ENCODE measurements at regions not wholly inside any gene's neighbourhood (a gene's known extent, or its start where the extent isn't known, plus 50 kb on each side); places are given as distances from the start of the nearest gene placed in this dataset.

- H3K4me3 ChIP-seq (ENCODE audit: low read depth in 1 of 2, low read length in 2 of 2): no peak overlapping the region
- H3K27ac ChIP-seq (ENCODE audit: low read depth, low read length): no peak overlapping the region
- H3K36me3 ChIP-seq (ENCODE audit: control insufficient read depth in 1 of 2, insufficient read depth in 2 of 2, low read length in 2 of 2): no peaks in the 10 kb centered on the region
- H3K27me3 ChIP-seq (ENCODE audit: control insufficient read depth in 1 of 2, insufficient read depth in 2 of 2, low read length in 2 of 2): no peaks in the 10 kb centered on the region
- H3K9me3 ChIP-seq (ENCODE audit: control insufficient read depth in 1 of 2, low read length in 2 of 2): no peaks in the 10 kb centered on the region
- H3K4me1 ChIP-seq (ENCODE audit: control insufficient read depth in 1 of 2, insufficient read depth in 2 of 2, low read length in 2 of 2): peaks cover 6 to 9% of the 10 kb centered on the region in 2 donors
- H3K9ac ChIP-seq (ENCODE audit: low read depth in 1 of 2, low read length in 2 of 2): no peak overlapping the region
Observed at GRCh38 chr18:78687736-78688135, 291.9 kb upstream of the SALL3 start.

- no peak overlapping the region for H3K9ac ChIP-seq (ENCODE audit: low read depth in 1 of 2, low read length in 2 of 2)
- no peak overlapping the region for H3K4me3 ChIP-seq (ENCODE audit: low read depth in 1 of 2, low read length in 2 of 2)
Observed at GRCh38 chr18:78688249-78688648, 291.4 kb upstream of the SALL3 start.

GRCh38 chr18:78688916-78689315 is 290.7 kb upstream of the SALL3 start:
- Histone ChIP-seq H3K27ac (ENCODE audit: low read depth, low read length) (no peak overlapping the region), H3K4me1 (ENCODE audit: control insufficient read depth in 1 of 2, insufficient read depth in 2 of 2, low read length in 2 of 2) (peaks cover 6 to 9% of the 10 kb centered on the region in 2 donors), H3K36me3 (ENCODE audit: control insufficient read depth in 1 of 2, insufficient read depth in 2 of 2, low read length in 2 of 2) (no peaks in the 10 kb centered on the region), H3K4me3 (ENCODE audit: low read depth in 1 of 2, low read length in 2 of 2) (no peak overlapping the region), H3K27me3 (ENCODE audit: control insufficient read depth in 1 of 2, insufficient read depth in 2 of 2, low read length in 2 of 2) (no peaks in the 10 kb centered on the region), H3K9me3 (ENCODE audit: control insufficient read depth in 1 of 2, low read length in 2 of 2) (no peaks in the 10 kb centered on the region), H3K9ac (ENCODE audit: low read depth in 1 of 2, low read length in 2 of 2) (no peak overlapping the region)

More at GRCh38 chr18:78688249-78688648, 291.4 kb upstream of the SALL3 start:
- peaks cover 6 to 9% of the 10 kb centered on the region in 2 donors for H3K4me1 ChIP-seq (ENCODE audit: control insufficient read depth in 1 of 2, insufficient read depth in 2 of 2, low read length in 2 of 2)
- H3K9me3 ChIP-seq (ENCODE audit: control insufficient read depth in 1 of 2, low read length in 2 of 2): no peaks in the 10 kb centered on the region
- no peaks in the 10 kb centered on the region for H3K36me3 ChIP-seq (ENCODE audit: control insufficient read depth in 1 of 2, insufficient read depth in 2 of 2, low read length in 2 of 2)
- no peaks in the 10 kb centered on the region for H3K27me3 ChIP-seq (ENCODE audit: control insufficient read depth in 1 of 2, insufficient read depth in 2 of 2, low read length in 2 of 2)
- H3K27ac ChIP-seq (ENCODE audit: low read depth, low read length): no peak overlapping the region

- Histone ChIP-seq H3K9me3 (ENCODE audit: control insufficient read depth in 1 of 2, low read length in 2 of 2) (no peaks in the 10 kb centered on the region), H3K9ac (ENCODE audit: low read depth in 1 of 2, low read length in 2 of 2) (no peak overlapping the region), H3K4me1 (ENCODE audit: control insufficient read depth in 1 of 2, insufficient read depth in 2 of 2, low read length in 2 of 2) (peaks cover 6 to 9% of the 10 kb centered on the region in 2 donors), H3K36me3 (ENCODE audit: control insufficient read depth in 1 of 2, insufficient read depth in 2 of 2, low read length in 2 of 2) (no peaks in the 10 kb centered on the region), H3K4me3 (ENCODE audit: low read depth in 1 of 2, low read length in 2 of 2) (no peak overlapping the region), H3K27me3 (ENCODE audit: control insufficient read depth in 1 of 2, insufficient read depth in 2 of 2, low read length in 2 of 2) (no peaks in the 10 kb centered on the region), H3K27ac (ENCODE audit: low read depth, low read length) (no peak overlapping the region)
Observed at GRCh38 chr18:78689606-78690005, 290.0 kb upstream of the SALL3 start.

- H3K36me3 ChIP-seq (ENCODE audit: control insufficient read depth in 1 of 2, insufficient read depth in 2 of 2, low read length in 2 of 2): no peaks in the 10 kb centered on the region
- H3K27me3 ChIP-seq (ENCODE audit: control insufficient read depth in 1 of 2, insufficient read depth in 2 of 2, low read length in 2 of 2): no peaks in the 10 kb centered on the region
- no peaks in the 10 kb centered on the region for H3K9me3 ChIP-seq (ENCODE audit: control insufficient read depth in 1 of 2, low read length in 2 of 2)
- H3K4me1 ChIP-seq (ENCODE audit: control insufficient read depth in 1 of 2, insufficient read depth in 2 of 2, low read length in 2 of 2): peaks cover 6 to 9% of the 10 kb centered on the region in 2 donors
- no peak overlapping the region for H3K4me3 ChIP-seq (ENCODE audit: low read depth in 1 of 2, low read length in 2 of 2)
- no peak overlapping the region for H3K27ac ChIP-seq (ENCODE audit: low read depth, low read length)
- no peak overlapping the region for H3K9ac ChIP-seq (ENCODE audit: low read depth in 1 of 2, low read length in 2 of 2)
Observed at GRCh38 chr18:78692105-78692504, 287.5 kb upstream of the SALL3 start.

GRCh38 chr18:78693429-78693828 is 286.2 kb upstream of the SALL3 start:
- peaks cover 6 to 9% of the 10 kb centered on the region in 2 donors for H3K4me1 ChIP-seq (ENCODE audit: control insufficient read depth in 1 of 2, insufficient read depth in 2 of 2, low read length in 2 of 2)
- no peak overlapping the region for H3K9ac ChIP-seq (ENCODE audit: low read depth in 1 of 2, low read length in 2 of 2)
- no peaks in the 10 kb centered on the region for H3K36me3 ChIP-seq (ENCODE audit: control insufficient read depth in 1 of 2, insufficient read depth in 2 of 2, low read length in 2 of 2)
- H3K27me3 ChIP-seq (ENCODE audit: control insufficient read depth in 1 of 2, insufficient read depth in 2 of 2, low read length in 2 of 2): no peaks in the 10 kb centered on the region
- H3K9me3 ChIP-seq (ENCODE audit: control insufficient read depth in 1 of 2, low read length in 2 of 2): no peaks in the 10 kb centered on the region
- H3K27ac ChIP-seq (ENCODE audit: low read depth, low read length): no peak overlapping the region
- no peak overlapping the region for H3K4me3 ChIP-seq (ENCODE audit: low read depth in 1 of 2, low read length in 2 of 2)

GRCh38 chr18:78696698-78697435 is 282.8 kb upstream of the SALL3 start:
- H3K9ac ChIP-seq (ENCODE audit: low read depth in 1 of 2, low read length in 2 of 2): no peak overlapping the region
- peaks cover 1 to 5% of the 10 kb centered on the region in 2 donors for H3K4me1 ChIP-seq (ENCODE audit: control insufficient read depth in 1 of 2, insufficient read depth in 2 of 2, low read length in 2 of 2)
- H3K27ac ChIP-seq (ENCODE audit: low read depth, low read length): no peak overlapping the region
- no peaks in the 10 kb centered on the region for H3K9me3 ChIP-seq (ENCODE audit: control insufficient read depth in 1 of 2, low read length in 2 of 2)
- H3K4me3 ChIP-seq (ENCODE audit: low read depth in 1 of 2, low read length in 2 of 2): no peak overlapping the region
- no peaks in the 10 kb centered on the region for H3K36me3 ChIP-seq (ENCODE audit: control insufficient read depth in 1 of 2, insufficient read depth in 2 of 2, low read length in 2 of 2)
- no peaks in the 10 kb centered on the region for H3K27me3 ChIP-seq (ENCODE audit: control insufficient read depth in 1 of 2, insufficient read depth in 2 of 2, low read length in 2 of 2)

- Histone ChIP-seq H3K9me3 (ENCODE audit: control insufficient read depth in 1 of 2, low read length in 2 of 2) (no peaks in the 10 kb centered on the region), H3K4me1 (ENCODE audit: control insufficient read depth in 1 of 2, insufficient read depth in 2 of 2, low read length in 2 of 2) (no peaks in the 10 kb centered on the region), H3K27me3 (ENCODE audit: control insufficient read depth in 1 of 2, insufficient read depth in 2 of 2, low read length in 2 of 2) (no peaks in the 10 kb centered on the region)
Observed at GRCh38 chr18:78697446-78697845, 282.2 kb upstream of the SALL3 start.

GRCh38 chr18:78698914-78699313 is 280.7 kb upstream of the SALL3 start:
- Histone ChIP-seq H3K27me3 (ENCODE audit: control insufficient read depth in 1 of 2, insufficient read depth in 2 of 2, low read length in 2 of 2) (no peaks in the 10 kb centered on the region), H3K36me3 (ENCODE audit: control insufficient read depth in 1 of 2, insufficient read depth in 2 of 2, low read length in 2 of 2) (no peaks in the 10 kb centered on the region), H3K27ac (ENCODE audit: low read depth, low read length) (no peak overlapping the region), H3K4me3 (ENCODE audit: low read depth in 1 of 2, low read length in 2 of 2) (no peak overlapping the region), H3K9me3 (ENCODE audit: control insufficient read depth in 1 of 2, low read length in 2 of 2) (no peaks in the 10 kb centered on the region), H3K9ac (ENCODE audit: low read depth in 1 of 2, low read length in 2 of 2) (no peak overlapping the region), H3K4me1 (ENCODE audit: control insufficient read depth in 1 of 2, insufficient read depth in 2 of 2, low read length in 2 of 2) (no peaks in the 10 kb centered on the region)

More at GRCh38 chr18:78697446-78697845, 282.2 kb upstream of the SALL3 start:
- no peak overlapping the region for H3K9ac ChIP-seq (ENCODE audit: low read depth in 1 of 2, low read length in 2 of 2)
- no peak overlapping the region for H3K4me3 ChIP-seq (ENCODE audit: low read depth in 1 of 2, low read length in 2 of 2)
- no peaks in the 10 kb centered on the region for H3K36me3 ChIP-seq (ENCODE audit: control insufficient read depth in 1 of 2, insufficient read depth in 2 of 2, low read length in 2 of 2)
- no peak overlapping the region for H3K27ac ChIP-seq (ENCODE audit: low read depth, low read length)

GRCh38 chr18:78699499-78699898 is 280.1 kb upstream of the SALL3 start:
- no peaks in the 10 kb centered on the region for H3K27me3 ChIP-seq (ENCODE audit: control insufficient read depth in 1 of 2, insufficient read depth in 2 of 2, low read length in 2 of 2)
- H3K4me3 ChIP-seq (ENCODE audit: low read depth in 1 of 2, low read length in 2 of 2): no peak overlapping the region
- no peak overlapping the region for H3K27ac ChIP-seq (ENCODE audit: low read depth, low read length)
- H3K9me3 ChIP-seq (ENCODE audit: control insufficient read depth in 1 of 2, low read length in 2 of 2): no peaks in the 10 kb centered on the region
- H3K4me1 ChIP-seq (ENCODE audit: control insufficient read depth in 1 of 2, insufficient read depth in 2 of 2, low read length in 2 of 2): no peaks in the 10 kb centered on the region
- no peak overlapping the region for H3K9ac ChIP-seq (ENCODE audit: low read depth in 1 of 2, low read length in 2 of 2)
- H3K36me3 ChIP-seq (ENCODE audit: control insufficient read depth in 1 of 2, insufficient read depth in 2 of 2, low read length in 2 of 2): no peaks in the 10 kb centered on the region

All from duodenal mucosa (tissue), 2 donors.